ENCODE measurements at regions not wholly inside any gene's neighbourhood (a gene's known extent, or its start where the extent isn't known, plus 50 kb on each side); places are given as distances from the start of the nearest gene placed in this dataset.

- no peaks in the 10 kb centered on the region for H3K4me1 ChIP-seq
- no peaks in the 10 kb centered on the region for H3K9me3 ChIP-seq
- no peaks in the 10 kb centered on the region for H3K27me3 ChIP-seq
- no peak for DNase-seq (ENCODE audit: extremely low spot score in 2 of 2)
- TF ChIP-seq POLR2A (IDR thresholded peaks at IDR 0.05) (no peak), CTCF (IDR thresholded peaks at IDR 0.05) (no peak), POLR2AphosphoS5 (IDR thresholded peaks at IDR 0.05; ENCODE audit: insufficient read depth in 1 of 2, low read depth in 1 of 2) (no peak)
- H3K4me3 ChIP-seq, result no peak overlapping the region
- no peak overlapping the region for H3K27ac ChIP-seq
- no peaks in the 10 kb centered on the region for H3K36me3 ChIP-seq
- intact Hi-C loops (cut with DNase I), result no loop called here
Observed at GRCh38 chr16:75909746-75910145, 183.5 kb upstream of the CPHXL start.

GRCh38 chr16:75911896-75912295, 185.6 kb upstream of the CPHXL start:
- no peaks in the 10 kb centered on the region for H3K4me1 ChIP-seq
- no peak overlapping the region for H3K27ac ChIP-seq
- H3K9me3 ChIP-seq, result no peaks in the 10 kb centered on the region
- H3K4me3 ChIP-seq, result no peak overlapping the region
- no peak for DNase-seq (ENCODE audit: extremely low spot score in 2 of 2)
- H3K27me3 ChIP-seq, result no peaks in the 10 kb centered on the region
- H3K36me3 ChIP-seq, result no peaks in the 10 kb centered on the region
- TF ChIP-seq POLR2AphosphoS5 (IDR thresholded peaks at IDR 0.05; ENCODE audit: insufficient read depth in 1 of 2, low read depth in 1 of 2) (no peak), CTCF (IDR thresholded peaks at IDR 0.05) (no peak), POLR2A (IDR thresholded peaks at IDR 0.05) (no peak)
- intact Hi-C loops (cut with DNase I), result no loop called here

GRCh38 chr16:75913958-75914357, 187.7 kb upstream of the CPHXL start:
- no peaks in the 10 kb centered on the region for H3K27me3 ChIP-seq
- intact Hi-C loops (cut with DNase I), result no loop called here
- no peaks in the 10 kb centered on the region for H3K36me3 ChIP-seq
- no peak overlapping the region for H3K27ac ChIP-seq
- DNase-seq (ENCODE audit: extremely low spot score in 2 of 2), result no peak
- no peaks in the 10 kb centered on the region for H3K9me3 ChIP-seq
- no peak overlapping the region for H3K4me3 ChIP-seq
- no peak for TF ChIP-seq CTCF (IDR thresholded peaks at IDR 0.05)
- TF ChIP-seq POLR2A (IDR thresholded peaks at IDR 0.05), result no peak
- no peak for TF ChIP-seq POLR2AphosphoS5 (IDR thresholded peaks at IDR 0.05; ENCODE audit: insufficient read depth in 1 of 2, low read depth in 1 of 2)
- H3K4me1 ChIP-seq, result no peaks in the 10 kb centered on the region

- no peaks in the 10 kb centered on the region for H3K9me3 ChIP-seq
- no peak overlapping the region for H3K27ac ChIP-seq
- H3K4me1 ChIP-seq, result no peaks in the 10 kb centered on the region
- TF ChIP-seq POLR2A (IDR thresholded peaks at IDR 0.05), result no peak
- no peak for TF ChIP-seq CTCF (IDR thresholded peaks at IDR 0.05)
- no peak for TF ChIP-seq POLR2AphosphoS5 (IDR thresholded peaks at IDR 0.05; ENCODE audit: insufficient read depth in 1 of 2, low read depth in 1 of 2)
- no peaks in the 10 kb centered on the region for H3K36me3 ChIP-seq
- no peaks in the 10 kb centered on the region for H3K27me3 ChIP-seq
- no peak for DNase-seq (ENCODE audit: extremely low spot score in 2 of 2)
- intact Hi-C loops (cut with DNase I), result no loop called here
- no peak overlapping the region for H3K4me3 ChIP-seq
Observed at GRCh38 chr16:75916451-75916850, 190.2 kb upstream of the CPHXL start.

- Histone ChIP-seq H3K9me3 (no peaks in the 10 kb centered on the region), H3K4me1 (no peaks in the 10 kb centered on the region), H3K27ac (no peak overlapping the region), H3K36me3 (no peaks in the 10 kb centered on the region), H3K4me3 (no peak overlapping the region), H3K27me3 (no peaks in the 10 kb centered on the region)
- no peak for DNase-seq (ENCODE audit: extremely low spot score in 2 of 2)
- no peak for TF ChIP-seq CTCF (IDR thresholded peaks at IDR 0.05)
- TF ChIP-seq POLR2A (IDR thresholded peaks at IDR 0.05), result no peak
- no peak for TF ChIP-seq POLR2AphosphoS5 (IDR thresholded peaks at IDR 0.05; ENCODE audit: insufficient read depth in 1 of 2, low read depth in 1 of 2)
- intact Hi-C loops (cut with DNase I), result no loop called here
Observed at GRCh38 chr16:75918109-75918508, 191.8 kb upstream of the CPHXL start.
